ENCODE measurements at regions not wholly inside any gene's neighbourhood (a gene's known extent, or its start where the extent isn't known, plus 50 kb on each side); places are given as distances from the start of the nearest gene placed in this dataset.

DNA sequence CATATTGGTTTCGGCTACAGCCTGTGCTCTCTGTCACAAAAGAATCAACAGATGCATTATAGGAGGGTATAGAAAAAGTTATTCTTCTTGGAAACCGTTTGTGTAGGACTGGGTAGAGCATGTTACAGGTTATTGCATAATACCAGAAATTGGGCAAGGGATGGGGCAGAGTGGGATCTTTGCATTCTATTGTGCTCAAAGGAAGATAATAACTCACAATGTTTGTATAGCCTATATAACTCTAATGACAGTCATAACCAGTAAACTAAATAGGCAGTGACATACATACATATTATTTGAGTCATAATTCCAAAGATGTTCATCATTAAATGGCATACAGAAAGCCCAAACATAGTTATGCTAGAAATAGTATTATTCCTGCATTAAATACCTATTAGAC, 179.7 kb downstream of the XPNPEP1 start:
- no peak overlapping the region for H3K4ac ChIP-seq (ENCODE audit: low read depth, low read length)
- peaks cover 4% of the 10 kb centered on the region; the same call in 1 of the 2 replicates for H3K27me3 Mint-ChIP-seq (ENCODE audit: low read depth)
- H3K79me2 ChIP-seq (ENCODE audit: insufficient read depth, low read length): no peaks in the 10 kb centered on the region

More for the DNA sequence above, 179.7 kb downstream of the XPNPEP1 start:
- no peak overlapping the region for H2AK5ac ChIP-seq (ENCODE audit: insufficient read length, low read length)
- H3K4me2 ChIP-seq (ENCODE audit: insufficient read depth, insufficient read length, low read length): no peak overlapping the region
- Mint-ChIP-seq H3K4me1 (no peaks in the 10 kb centered on the region), H3K4me3 (no peak overlapping the region), H3K9me3 (no peaks in the 10 kb centered on the region), H3K27ac (no peak overlapping the region), H3K36me3 (ENCODE audit: insufficient read depth in 1 of 3, low read depth in 3 of 3) (no peaks in the 10 kb centered on the region)
- no peak overlapping the region for H3K14ac ChIP-seq (ENCODE audit: insufficient read depth, low read length)
- no peak overlapping the region for H4K8ac ChIP-seq (replicated peaks; ENCODE audit: insufficient read length, low read depth, low read length)
- H3T11ph ChIP-seq (ENCODE audit: low read length): no peak overlapping the region
- H3K23ac ChIP-seq (ENCODE audit: insufficient read length, low read depth, low read length): no peak overlapping the region
- no peak for DNase-seq
- H3K4me1 ChIP-seq (ENCODE audit: insufficient read depth, low read length): no peaks in the 10 kb centered on the region
- no peak overlapping the region for H3K56ac ChIP-seq (ENCODE audit: insufficient read length, low read depth, low read length)
- no peaks in the 10 kb centered on the region for H3K79me1 ChIP-seq (ENCODE audit: insufficient read depth, low read depth, low read length, poor library complexity, severe bottlenecking)
- H2BK20ac ChIP-seq (ENCODE audit: low read depth, low read length, poor library complexity, severe bottlenecking): no peak overlapping the region
- no peak overlapping the region for H3K9ac ChIP-seq (ENCODE audit: extremely low read depth, insufficient read length, low read length)
- no peaks in the 10 kb centered on the region for H3K27me3 ChIP-seq (ENCODE audit: insufficient read depth, low read length)
- H3K23me2 ChIP-seq (ENCODE audit: insufficient read length, low read depth, low read length, poor library complexity, severe bottlenecking): no peaks in the 10 kb centered on the region
- H2BK120ac ChIP-seq (ENCODE audit: low read depth, low read length, poor library complexity, severe bottlenecking): no peak overlapping the region
- no peak overlapping the region for H3K18ac ChIP-seq (ENCODE audit: insufficient read length, low read depth, low read length)
- no peak overlapping the region for H4K91ac ChIP-seq (ENCODE audit: insufficient read length, low read depth, low read length)
- no peak overlapping the region for H3K27ac ChIP-seq (ENCODE audit: insufficient read length, low read depth, low read length)
- no peak overlapping the region for H2AFZ ChIP-seq (ENCODE audit: low read length)
- H4K5ac ChIP-seq (ENCODE audit: insufficient read length, low read depth, low read length): no peak overlapping the region
- no peaks in the 10 kb centered on the region for H4K20me1 ChIP-seq (ENCODE audit: control insufficient read depth, insufficient read depth, insufficient read length)
- no peak for TF ChIP-seq CTCF (conservative IDR thresholded peaks at IDR 0.05)
- no peaks in the 10 kb centered on the region for H3K9me3 ChIP-seq (ENCODE audit: control insufficient read depth, low read depth, low read length)
- H2BK12ac ChIP-seq (ENCODE audit: insufficient read length, low read depth, low read length): no peak overlapping the region
- no peak overlapping the region for H2BK15ac ChIP-seq (ENCODE audit: low read depth, low read length)
- H2BK5ac ChIP-seq (ENCODE audit: insufficient read length, low read length): no peak overlapping the region
- no CpG with 5 or more reads among the region's 2 CpGs for WGBS (ENCODE audit: extremely low coverage, insufficient read length, low lambda C conversion rate)

Measured in H9 (cell line).